GM21737 (cell line): ENCODE measurements at regions not wholly inside any gene's neighbourhood (a gene's known extent, or its start where the extent isn't known, plus 50 kb on each side); places are given as distances from the start of the nearest gene placed in this dataset.

ENCODE experiments used
- ATAC-seq: cut with Tn5 transposase; IDR thresholded peaks from one replicate; pipeline ENCODE4 v1.9.1; 2021; ENCODE audit warnings: mild to moderate bottlenecking, moderate library complexity; ENCODE audit not compliant: unreplicated experiment

- ATAC-seq = no peak
Measured at GRCh38 chr1:199665371-199665770, 362.1 kb upstream of the NR5A2 start.

- no peak for ATAC-seq
Measured at GRCh38 chr1:199667089-199667488, 360.4 kb upstream of the NR5A2 start.

GRCh38 chr1:199669916-199670315 is 357.6 kb upstream of the NR5A2 start:
- no peak for ATAC-seq

- ATAC-seq = no peak
Measured at GRCh38 chr1:199671684-199672083, 355.8 kb upstream of the NR5A2 start.

- ATAC-seq = no peak
Measured at GRCh38 chr1:199675937-199676336, 351.6 kb upstream of the NR5A2 start.

- no peak for ATAC-seq
Measured at GRCh38 chr1:199678771-199679170, 348.7 kb upstream of the NR5A2 start.

- no peak for ATAC-seq
Measured at GRCh38 chr1:199682081-199682480, 345.4 kb upstream of the NR5A2 start.

GRCh38 chr1:199684686-199685273 is 342.7 kb upstream of the NR5A2 start:
- no peak for ATAC-seq

- no peak for ATAC-seq
Measured at GRCh38 chr1:199685369-199685768, 342.1 kb upstream of the NR5A2 start.

GRCh38 chr1:199687321-199687720 is 340.2 kb upstream of the NR5A2 start:
- no peak for ATAC-seq

GRCh38 chr1:199688133-199688676 is 339.3 kb upstream of the NR5A2 start:
- ATAC-seq = no peak

- no peak for ATAC-seq
Measured at GRCh38 chr1:199688774-199689173, 338.7 kb upstream of the NR5A2 start.

GRCh38 chr1:199690496-199690895 is 337.0 kb upstream of the NR5A2 start:
- ATAC-seq = no peak

GRCh38 chr1:199691540-199691939 is 336.0 kb upstream of the NR5A2 start:
- no peak for ATAC-seq

- no peak for ATAC-seq
Measured at GRCh38 chr1:199693724-199694123, 333.8 kb upstream of the NR5A2 start.

- ATAC-seq = no peak
Measured at GRCh38 chr1:199696225-199696624, 331.3 kb upstream of the NR5A2 start.

- ATAC-seq = no peak
Measured at GRCh38 chr1:199698222-199698621, 329.3 kb upstream of the NR5A2 start.

- ATAC-seq = no peak
Measured at GRCh38 chr1:199700551-199700950, 327.0 kb upstream of the NR5A2 start.

- no peak for ATAC-seq
Measured at GRCh38 chr1:199701726-199702125, 325.8 kb upstream of the NR5A2 start.

GRCh38 chr1:199704231-199704630 is 323.3 kb upstream of the NR5A2 start:
- ATAC-seq = no peak

- ATAC-seq = no peak
Measured at GRCh38 chr1:199705825-199706224, 321.7 kb upstream of the NR5A2 start.

- no peak for ATAC-seq
Measured at GRCh38 chr1:199706826-199707606, 320.5 kb upstream of the NR5A2 start.
